NT2/D1 (cell line): ENCODE measurements at regions not wholly inside any gene's neighbourhood (a gene's known extent, or its start where the extent isn't known, plus 50 kb on each side); places are given as distances from the start of the nearest gene placed in this dataset.
"Not testable (repeated sequence)": the region's sequence is repeated elsewhere in the genome, so short reads cannot be mapped to it uniquely, and the experiment has no call there.

ENCODE experiments used
- SUZ12 ChIP-seq: IDR thresholded peaks from 2 replicates; pipeline ENCODE4 v1.6.1; 2011; ENCODE audit not compliant: insufficient read length, insufficient read depth; ENCODE audit errors: extremely low read depth
- ZNF274 ChIP-seq: IDR thresholded peaks from 2 replicates; pipeline ENCODE4 v1.6.1; 2011; ENCODE audit warnings: mild to moderate bottlenecking, low read depth, low read length

GRCh38 chr16:29060022-29060810 is 75.4 kb downstream of the LAT start:
- not testable (repeated sequence) for TF ChIP-seq ZNF274, SUZ12
